RWPE1 (cell line): ENCODE measurements at regions not wholly inside any gene's neighbourhood (a gene's known extent, or its start where the extent isn't known, plus 50 kb on each side); places are given as distances from the start of the nearest gene placed in this dataset.
A peak's percentile ranks its signal among the peaks of the same experiment; 100 is the strongest.

Experiments used
- CTCF ChIA-PET: fragments of 350-600 bp; sonication (Branson Sonifier 250); formaldehyde crosslinking; extraction: SDS; loops from one replicate; lab custom pipeline; 2021; lab: Yijun Ruan, JAX
- POLR2A ChIA-PET: fragments of 400-600 bp; formaldehyde crosslinking; extraction: SDS; loops from one replicate; lab custom pipeline; 2020; ENCODE audit warnings: antibody characterized with exemption; ENCODE audit not compliant: low non-redundant PET; lab: Yijun Ruan, JAX
- DNase-seq: peaks from one replicate; pipeline ENCODE4 v3.0.0; 2012; ENCODE audit warnings: low spot score
- H3K27ac ChIP-seq: fragments of 450-650 bp; 2 replicates; pipeline ENCODE4 v1.5.1; 2017
- CTCF ChIP-seq: fragments of 450-650 bp; conservative IDR thresholded peaks from 2 replicates; pipeline ENCODE4 v1.5.1; 2017; ENCODE audit warnings: low read depth, mild to moderate bottlenecking

- ChIA-PET CTCF (interaction anchor here (0.6 to 2.5 kb wide), 20 partner anchors 12 to 899 kb away, joined by 3 to 11 read pairs (median 4); partner anchors contain the start of gene RREB1), POLR2A (no interaction called here)
- peak; percentile 83 for TF ChIP-seq CTCF
- peak overlapping the region; percentile 65 for H3K27ac ChIP-seq
- DNase-seq: peak; percentile 67
These were observed 136.3 kb downstream of the LY86 start for GRCh38 chr6:6724539-6725467.

GRCh38 chr6:6725468-6726209 is 137.1 kb downstream of the LY86 start:
- no peak for TF ChIP-seq CTCF
- H3K27ac ChIP-seq: peak overlapping the region; percentile 65
- DNase-seq: no peak
- CTCF ChIA-PET: interaction anchor here (0.6 to 1.0 kb wide), 6 partner anchors 17 to 518 kb away, joined by 3 to 6 read pairs (median 4); partner anchors contain the start of gene RREB1
- POLR2A ChIA-PET: no interaction called here

GRCh38 chr6:6728169-6728941 is 139.8 kb downstream of the LY86 start:
- ChIA-PET POLR2A (no interaction called here), CTCF (no interaction called here)
- H3K27ac ChIP-seq: no peak overlapping the region
- no peak for DNase-seq
- TF ChIP-seq CTCF: no peak

- ChIA-PET CTCF (no interaction called here), POLR2A (no interaction called here)
These were observed 141.5 kb downstream of the LY86 start for GRCh38 chr6:6729971-6730370.

GRCh38 chr6:6730831-6731230 is 142.3 kb downstream of the LY86 start:
- H3K27ac ChIP-seq: peak overlapping the region; percentile 63
- DNase-seq: peak; percentile 41
- ChIA-PET CTCF (no interaction called here), POLR2A (no interaction called here)
- TF ChIP-seq CTCF: no peak

More at GRCh38 chr6:6729971-6730370, 141.5 kb downstream of the LY86 start:
- no peak for TF ChIP-seq CTCF
- DNase-seq: no peak
- no peak overlapping the region for H3K27ac ChIP-seq
